Stimulated activated CD4-positive, alpha-beta T cell treated with anti-CD3 and anti-CD28 coated beads, Interleukin-1b, Interleukin-23, amount 100 ng/mL, for 48 hours (primary cell): ENCODE measurements at regions not wholly inside any gene's neighbourhood (a gene's known extent, or its start where the extent isn't known, plus 50 kb on each side); places are given as distances from the start of the nearest gene placed in this dataset.

Experiments
- DNase-seq: peaks from one replicate; pipeline ENCODE4 v3.0.0-alpha.2; 2020

DNA sequence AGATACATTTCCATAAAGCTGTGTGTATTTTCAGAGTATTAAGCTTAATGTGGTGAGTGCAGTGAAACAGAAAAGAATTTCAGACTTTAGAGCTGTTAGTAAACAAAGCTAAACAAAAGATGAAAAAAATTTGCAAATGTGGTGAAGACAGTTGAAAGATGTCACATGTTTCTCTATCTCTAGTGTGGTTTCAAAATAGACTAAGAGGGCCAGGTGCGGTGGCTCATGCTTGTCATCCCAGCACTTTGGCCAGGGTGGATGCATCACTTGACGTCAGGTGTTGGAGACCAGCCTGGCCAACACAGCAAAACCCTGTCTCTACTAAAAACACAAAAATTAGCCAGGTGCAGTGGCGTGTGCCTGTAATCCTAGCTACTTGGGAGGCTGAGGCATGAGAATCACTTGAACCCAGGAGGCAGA, 466.0 kb upstream of the NR2F2 start:
- DNase-seq, result no peak

DNA sequence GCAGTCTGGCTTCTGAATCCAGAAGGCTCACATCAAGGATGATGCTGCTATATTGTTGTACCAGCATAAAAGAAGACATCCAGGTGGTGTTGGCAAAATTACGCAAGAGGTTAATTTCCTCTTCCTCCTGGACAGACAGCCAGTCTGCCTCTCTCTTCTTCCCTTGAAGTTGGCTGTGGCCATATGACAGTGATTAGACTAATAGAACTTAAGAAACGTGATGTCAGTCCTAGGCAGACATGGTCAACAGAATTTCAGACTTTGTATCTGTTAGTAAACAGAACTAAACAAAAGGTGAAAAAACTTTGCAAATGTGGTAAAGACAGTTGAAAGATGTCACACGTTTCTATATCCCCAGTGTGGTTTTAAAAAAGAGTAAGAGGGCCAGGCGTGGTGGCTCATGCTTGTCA, 465.2 kb upstream of the NR2F2 start:
- DNase-seq, result no peak

DNA sequence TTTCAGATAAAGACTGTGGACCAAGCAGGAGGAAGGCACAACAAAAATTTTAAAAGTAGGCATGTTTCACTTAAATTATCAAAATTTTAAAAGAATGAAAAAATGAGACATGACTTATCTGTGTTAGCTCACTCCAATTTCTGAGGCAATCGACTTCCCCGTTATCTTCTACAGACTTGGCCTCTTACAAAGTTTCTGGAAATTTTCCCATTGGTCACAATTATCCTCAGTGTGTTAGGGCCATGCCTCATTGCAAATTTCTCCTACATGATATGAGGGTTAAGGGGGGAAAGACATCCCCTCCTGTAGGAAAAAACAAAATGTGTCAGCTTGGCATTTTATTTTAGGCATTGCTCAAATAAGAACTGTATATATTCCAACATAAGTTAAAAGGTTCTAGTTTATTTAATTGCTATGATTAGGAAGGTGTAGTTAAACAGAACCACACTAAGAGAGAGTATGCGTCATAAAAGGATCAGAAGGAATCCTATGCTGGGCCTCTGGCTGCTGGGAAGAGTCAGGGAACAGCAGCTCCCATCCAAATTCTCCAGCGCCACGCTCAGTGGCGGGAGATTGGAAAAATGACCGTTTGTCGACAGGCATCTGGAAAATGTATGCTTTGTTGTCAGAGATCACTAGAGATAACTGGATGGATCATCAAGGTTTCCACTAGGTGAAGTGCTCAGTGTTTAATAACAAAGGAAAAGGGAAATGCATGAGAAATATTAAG, 463.6 kb upstream of the NR2F2 start:
- DNase-seq, result no peak

DNA sequence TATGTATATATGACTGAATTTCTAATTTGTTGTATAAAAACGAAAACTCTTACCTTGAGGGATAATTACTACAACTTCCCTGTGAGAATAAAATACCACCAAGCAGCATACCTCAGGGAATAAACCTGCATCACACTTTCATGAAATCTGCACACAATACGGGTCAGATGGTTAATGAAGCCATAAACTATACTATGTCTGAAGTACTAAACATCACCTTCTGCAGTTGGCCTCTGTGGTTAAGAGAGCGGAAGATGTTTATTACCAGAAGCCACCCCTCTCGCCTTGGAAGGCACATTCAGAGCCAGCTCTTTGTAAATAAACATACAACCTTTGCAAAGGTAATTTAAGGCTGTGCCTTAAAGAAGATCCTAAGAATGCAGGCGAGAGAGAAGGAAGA, 462.1 kb upstream of the NR2F2 start:
- no peak for DNase-seq

DNA sequence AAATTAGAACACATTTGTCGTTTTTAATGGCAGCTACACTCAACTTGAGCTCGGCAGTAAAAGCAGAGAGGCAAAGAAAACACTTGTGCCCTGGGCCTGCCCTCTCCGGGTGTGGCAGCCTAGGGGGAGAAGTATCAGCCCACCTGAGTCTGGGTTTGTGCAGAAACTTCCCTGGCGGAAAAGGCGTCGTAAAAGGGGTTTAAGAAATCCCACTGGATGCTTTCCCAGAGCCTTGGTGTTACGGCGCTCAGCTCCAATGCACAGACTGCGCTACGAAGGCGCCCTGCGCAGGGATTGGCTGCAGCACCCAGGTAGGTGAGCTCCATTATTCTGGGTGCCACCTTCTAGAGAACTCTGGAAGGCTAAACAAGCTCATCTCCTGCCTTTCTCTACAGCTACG, 461.5 kb upstream of the NR2F2 start:
- no peak for DNase-seq

DNA sequence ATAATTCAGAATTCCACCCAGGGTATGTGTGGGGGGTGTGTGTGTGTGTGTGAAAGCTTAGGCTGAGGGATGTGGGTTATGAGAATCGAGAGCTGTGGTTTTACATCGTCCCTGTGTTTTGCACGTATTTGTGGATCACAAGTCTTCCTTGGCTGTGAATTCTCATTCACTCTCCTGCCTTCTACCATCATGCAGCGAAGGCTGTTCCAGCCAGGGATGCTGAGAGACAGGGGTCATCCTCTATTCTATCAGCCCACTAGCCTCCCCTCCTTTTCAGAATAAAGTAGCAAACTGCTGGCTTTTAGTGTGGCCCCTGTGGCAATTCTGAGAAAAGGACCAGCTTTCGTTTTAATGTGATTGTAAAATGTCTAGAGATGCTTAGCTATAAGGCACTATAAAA, 460.6 kb upstream of the NR2F2 start:
- DNase-seq, result no peak

DNA sequence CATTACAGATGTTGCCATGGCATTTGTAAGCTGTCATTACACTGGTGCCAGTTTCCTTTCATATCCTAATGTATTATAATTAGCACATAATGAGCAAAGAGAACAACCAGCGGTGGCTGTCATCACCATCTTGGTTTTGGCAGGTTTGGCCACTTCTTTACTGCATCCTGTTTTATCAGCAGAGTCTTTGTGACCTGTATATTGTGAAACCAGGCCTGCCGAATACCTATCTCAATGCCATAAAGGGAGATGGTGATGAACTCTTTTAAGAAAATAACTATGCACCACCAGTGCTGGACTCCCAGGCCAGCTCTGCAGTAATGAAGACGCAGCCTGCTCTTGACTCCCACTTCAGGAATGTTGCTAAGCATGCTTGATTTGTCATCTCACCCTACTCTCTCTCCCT, 458.1 kb upstream of the NR2F2 start:
- DNase-seq, result no peak

DNA sequence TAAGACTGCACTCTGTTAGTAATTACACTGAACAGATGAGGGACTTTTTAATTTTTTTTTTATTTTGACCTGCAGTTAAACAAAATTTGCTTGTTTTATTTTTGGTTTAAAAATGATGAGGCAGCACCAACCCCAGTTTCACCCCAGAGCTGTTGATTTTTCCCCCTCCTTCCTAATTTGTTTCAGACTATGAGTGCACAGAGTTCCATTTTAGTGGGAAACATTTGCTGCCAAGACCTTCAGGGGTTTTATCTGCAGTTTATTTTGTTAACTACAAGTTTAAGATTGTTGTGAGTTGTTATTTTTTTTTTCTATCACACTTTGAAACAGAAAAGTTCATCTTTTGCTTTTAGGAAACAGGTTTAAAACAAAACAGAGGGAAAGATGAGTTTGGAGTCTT, 455.9 kb upstream of the NR2F2 start:
- DNase-seq, result no peak

DNA sequence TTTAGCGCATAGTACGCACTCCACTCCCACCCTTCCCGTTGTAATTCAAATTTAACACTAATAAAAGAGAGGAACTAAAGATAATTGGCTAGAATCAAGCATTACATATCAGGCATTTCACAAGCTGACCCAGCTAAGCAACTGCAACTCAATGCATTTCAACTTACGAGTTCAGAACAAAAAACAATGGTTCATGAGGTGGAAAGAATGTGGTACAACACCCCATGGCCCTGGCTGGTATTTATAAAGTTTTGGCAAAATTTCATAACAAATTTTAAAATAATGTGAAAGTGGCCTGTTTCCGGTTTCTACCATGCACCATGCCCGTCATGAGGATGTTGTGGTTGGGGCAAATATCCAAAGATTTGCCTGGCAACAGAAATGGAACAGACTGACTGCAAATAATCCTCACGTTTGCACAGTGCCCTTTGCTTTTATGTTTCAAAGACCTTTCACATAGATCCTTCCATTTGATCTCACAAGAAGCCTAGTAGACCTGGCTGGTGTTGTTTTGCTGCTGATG, 455.3 kb upstream of the NR2F2 start:
- DNase-seq, result no peak

DNA sequence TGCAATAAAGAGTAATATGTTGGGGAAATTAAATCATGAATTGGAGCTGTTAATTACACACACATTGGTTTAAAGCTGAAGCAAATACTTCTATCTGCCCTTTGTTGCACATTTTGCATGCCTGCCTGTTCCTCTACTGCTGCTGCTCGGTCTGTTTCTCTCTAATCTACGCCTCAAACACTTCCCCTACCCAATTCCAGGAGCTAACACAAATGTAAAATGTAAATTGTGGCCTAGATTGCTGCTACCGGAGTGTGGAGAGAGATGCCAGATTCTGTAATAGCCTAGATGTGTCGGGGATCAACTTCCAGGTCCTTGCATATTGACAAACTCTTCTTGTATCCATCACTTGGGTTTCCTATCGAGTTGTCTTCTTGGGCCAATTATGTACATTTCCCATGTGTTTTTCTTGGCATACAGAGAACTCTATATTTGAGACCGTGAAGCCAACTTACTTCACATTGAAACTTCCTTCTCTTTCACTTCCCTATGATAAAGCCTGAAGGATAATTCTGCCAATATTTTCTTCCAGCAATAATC, 450.4 kb upstream of the NR2F2 start:
- no peak for DNase-seq

DNA sequence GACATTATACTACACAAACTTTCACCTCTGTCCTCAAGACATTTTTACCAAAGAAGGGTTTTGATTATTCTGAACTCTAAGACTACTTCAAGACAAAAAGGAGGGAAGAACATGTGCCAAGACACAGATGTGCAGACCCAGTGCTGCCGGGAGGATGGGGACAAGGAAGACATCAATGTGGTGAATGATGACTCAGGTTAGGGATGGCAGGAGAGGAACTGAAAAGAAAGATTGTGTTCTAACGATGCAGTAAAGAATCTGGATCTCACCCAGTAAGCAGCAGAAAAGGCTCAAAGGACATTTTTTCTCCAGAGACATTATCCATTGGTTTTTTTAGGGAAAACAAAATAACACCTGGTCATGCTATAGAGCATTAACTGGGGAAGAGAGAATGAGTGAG, 449.9 kb upstream of the NR2F2 start:
- no peak for DNase-seq

DNA sequence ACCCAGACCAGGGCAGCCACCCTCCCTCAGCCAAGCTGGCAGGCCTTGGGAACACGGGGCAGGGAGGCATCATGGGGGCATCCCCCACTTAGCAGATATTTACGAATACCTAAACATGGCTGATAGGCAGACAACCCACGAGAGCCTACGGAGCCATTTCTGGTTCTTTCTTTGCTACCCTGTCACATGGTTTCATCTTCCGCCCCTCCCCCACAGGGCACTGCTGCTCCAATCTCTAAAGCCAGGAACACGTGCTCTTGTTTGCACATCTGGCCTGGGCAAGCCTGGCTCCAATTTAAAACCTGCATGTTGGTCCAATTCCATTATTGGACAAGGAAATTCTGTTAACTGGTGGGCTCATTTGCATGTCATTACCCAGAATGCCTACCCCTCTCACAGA, 447.4 kb upstream of the NR2F2 start:
- no peak for DNase-seq

DNA sequence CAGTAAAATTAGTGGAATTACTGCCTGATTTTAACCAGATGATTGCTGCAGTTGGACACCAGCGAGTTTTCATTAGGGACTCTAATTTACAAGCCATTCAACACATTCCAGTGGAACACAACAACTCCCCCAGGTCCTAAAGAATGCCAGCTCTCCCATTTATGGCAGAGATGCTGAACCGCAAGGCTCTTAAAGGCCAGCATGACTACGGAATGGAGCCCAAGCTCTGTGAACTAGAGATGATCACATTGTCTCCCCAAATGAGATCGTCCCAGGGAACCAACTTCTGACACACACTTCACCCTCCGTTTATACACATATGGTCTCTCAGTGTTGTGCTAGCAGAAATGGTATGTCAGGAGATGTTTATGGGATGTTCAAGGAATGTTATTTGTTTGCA, 446.2 kb upstream of the NR2F2 start:
- DNase-seq, result no peak

DNA sequence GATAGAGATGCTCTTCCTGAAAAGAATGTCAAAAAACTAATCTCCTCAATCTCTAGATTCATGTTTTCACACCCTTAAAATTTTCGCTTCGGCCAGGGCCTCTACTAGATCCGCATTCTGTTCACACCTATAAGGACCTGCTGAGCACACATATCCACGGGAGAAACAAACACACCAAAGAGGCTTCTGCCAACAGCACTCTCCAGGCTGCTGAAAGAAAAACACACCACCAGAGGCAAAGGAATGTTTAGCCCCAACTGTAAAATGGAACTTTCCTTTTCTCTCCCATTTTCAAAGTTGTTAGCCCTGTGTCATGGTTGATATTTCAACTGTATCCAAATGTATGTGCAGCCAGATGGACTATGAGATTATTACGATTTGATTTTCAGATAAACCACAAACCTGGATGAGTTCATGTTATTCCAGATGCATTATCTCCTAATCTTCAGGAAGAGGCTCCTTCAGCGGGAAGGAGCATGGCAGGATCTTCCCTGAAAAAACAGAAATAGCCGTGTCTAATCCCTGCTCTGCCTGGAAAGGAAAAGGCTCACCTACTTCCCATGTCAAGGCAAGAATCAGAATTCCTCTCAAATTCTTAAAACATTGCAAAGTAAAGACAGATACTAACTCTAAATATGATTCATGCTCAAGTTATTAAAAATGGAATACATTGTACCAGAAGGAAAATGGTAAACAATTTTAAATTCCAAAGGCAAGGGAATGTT, 442.7 kb upstream of the NR2F2 start:
- no peak for DNase-seq

DNA sequence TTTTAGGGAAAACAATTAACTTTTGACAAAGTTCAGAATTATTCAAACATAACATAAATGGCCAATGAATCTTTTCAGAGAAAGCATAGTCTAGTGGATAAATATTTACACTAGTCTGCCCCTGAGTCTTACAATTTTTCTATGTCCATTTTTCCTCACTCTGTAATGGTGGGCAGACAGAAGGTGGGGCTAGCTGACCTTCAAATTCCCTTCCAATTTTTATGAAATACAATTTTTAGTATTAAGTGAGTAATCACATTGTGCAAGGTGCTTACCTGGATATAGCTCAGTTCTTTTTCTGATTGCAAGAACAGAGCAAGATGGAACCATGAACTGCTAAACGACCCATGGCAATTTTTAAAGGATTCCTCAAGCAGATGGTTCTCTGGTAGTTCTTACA, 441.7 kb upstream of the NR2F2 start:
- DNase-seq, result no peak

DNA sequence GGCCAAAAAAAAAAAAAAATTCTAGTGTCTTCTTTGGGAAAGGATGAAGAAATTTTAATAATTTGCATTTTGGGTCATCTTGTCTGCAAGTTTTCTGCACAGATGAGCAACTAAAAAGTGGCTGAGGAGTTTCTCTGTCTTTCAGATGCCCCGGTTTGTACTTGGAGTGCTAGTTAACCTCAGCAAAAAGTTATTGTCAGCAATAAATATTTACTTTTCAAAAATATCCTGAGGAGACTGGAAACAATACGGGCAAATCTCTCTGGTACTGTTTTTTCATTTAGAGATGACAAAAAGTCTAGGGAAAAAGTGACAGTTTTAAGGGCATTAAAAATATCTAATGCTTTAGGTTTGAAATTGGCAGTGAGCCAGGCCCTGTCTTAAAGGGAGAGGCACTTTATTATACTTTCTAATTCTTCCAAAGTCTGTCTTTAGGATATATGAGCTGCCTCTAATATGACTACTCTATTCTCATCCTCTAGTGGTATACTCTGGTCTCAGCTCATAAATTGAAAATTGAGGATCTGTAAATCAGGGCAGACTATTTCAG, 436.0 kb upstream of the NR2F2 start:
- no peak for DNase-seq

DNA sequence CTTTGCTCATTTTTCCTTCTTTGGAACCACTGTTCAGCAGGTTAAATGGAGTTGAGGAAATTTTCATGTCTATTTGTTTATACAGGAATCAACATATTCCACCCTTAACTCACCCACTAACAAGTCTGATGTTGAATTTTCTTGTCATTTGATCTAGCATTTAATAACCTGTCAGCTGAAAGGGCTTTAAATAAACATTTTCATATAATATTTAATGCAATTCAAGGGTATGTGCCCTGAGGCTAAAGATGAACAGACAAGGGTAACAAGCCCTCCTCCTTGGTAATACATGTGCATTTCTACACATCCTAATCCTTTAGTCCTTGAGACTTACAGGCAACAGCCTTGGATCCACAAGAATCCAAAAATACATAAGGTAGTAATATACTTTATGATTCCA, 435.0 kb upstream of the NR2F2 start:
- no peak for DNase-seq

DNA sequence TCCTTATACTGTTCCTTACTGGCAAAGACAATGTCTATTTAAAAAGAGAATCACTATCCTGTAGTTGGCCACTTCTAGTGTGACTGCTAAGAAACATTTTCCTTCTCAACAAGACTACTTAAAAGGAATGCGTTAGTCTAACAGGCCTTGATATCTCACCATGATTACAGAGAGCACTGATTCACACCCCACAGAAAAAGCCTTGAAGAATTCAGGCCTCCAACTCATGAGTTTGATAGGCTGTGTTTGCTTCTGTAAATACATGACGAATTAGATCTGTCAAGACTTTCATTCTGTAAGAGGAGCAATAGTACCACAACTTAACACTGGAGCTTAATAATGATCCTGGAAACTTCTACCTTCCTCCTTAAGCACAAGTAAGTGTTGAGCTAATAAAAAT, 432.8 kb upstream of the NR2F2 start:
- DNase-seq, result no peak

DNA sequence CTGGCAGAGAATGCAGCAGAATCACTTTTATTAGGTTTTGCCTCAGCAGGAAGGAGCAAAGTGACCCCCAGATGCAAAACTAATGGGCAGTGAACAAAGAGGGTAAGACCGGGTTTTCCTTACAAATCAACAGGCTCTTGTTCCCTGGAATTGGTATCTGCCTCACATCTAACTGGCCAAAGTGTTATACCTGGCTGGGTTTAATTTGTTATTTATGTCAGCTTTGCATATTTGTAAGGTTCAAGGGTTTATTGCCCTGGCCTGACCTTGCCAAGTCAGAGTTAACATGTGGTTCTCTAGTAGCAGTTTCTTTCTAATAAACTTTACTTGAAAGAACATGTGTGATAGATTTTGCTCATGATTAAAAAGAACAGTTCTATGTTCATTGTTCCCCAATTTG, 431.7 kb upstream of the NR2F2 start:
- no peak for DNase-seq

DNA sequence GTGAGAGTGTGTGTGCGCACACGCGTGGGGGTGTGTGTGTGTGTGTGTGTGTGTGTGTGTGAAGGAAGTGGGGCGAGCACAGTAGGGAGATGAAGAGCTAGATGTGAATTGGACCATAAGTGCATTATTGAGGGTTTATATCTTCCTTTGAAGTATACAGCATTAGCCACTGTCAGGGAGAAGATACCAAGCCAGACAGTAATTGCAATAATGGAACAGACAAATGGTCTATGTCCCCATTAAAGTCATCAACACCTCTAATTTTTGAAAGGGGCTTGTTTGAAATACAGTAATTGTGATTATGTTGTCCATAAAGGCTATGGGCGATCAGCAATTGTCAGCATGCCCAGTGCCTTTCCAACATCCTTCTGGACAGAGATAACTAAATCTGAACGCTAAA, 429.2 kb upstream of the NR2F2 start:
- DNase-seq, result no peak

DNA sequence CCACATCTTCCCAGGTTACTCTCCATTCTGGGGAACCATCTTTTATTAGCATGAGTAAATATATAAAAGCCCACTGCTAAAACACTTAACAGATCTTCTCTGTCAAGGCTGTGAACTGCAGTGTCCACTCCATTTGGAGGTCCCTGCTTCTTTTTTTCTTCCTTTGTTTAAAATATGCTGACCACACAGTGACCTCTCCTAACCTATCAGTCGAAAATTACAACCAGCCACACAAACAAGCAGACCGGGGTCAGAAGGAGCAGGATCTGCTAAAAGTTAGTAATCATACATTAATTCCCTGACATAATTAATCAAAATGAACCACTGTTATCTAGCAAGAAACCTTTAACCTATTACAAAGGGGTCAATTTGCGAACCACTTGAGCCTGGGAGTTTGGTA, 427.9 kb upstream of the NR2F2 start:
- DNase-seq, result no peak

DNA sequence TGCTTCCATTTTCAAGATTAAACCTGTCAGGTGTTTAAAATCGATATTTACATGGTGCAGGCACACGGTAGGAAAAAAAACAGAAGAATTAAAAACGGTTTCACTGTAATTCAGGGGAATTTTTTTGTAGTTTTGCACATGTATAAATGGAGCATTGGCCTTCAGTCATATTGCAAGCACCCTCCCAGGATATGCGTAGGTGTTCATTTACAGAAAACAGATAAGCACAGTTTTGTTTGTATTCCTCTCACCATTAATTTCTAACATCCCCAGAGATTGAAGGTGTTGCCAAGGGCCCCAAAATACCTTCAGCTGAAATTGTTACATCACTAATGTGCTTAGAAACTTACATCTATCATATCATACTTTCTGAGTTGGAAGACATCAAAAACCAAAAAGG, 427.1 kb upstream of the NR2F2 start:
- no peak for DNase-seq

DNA sequence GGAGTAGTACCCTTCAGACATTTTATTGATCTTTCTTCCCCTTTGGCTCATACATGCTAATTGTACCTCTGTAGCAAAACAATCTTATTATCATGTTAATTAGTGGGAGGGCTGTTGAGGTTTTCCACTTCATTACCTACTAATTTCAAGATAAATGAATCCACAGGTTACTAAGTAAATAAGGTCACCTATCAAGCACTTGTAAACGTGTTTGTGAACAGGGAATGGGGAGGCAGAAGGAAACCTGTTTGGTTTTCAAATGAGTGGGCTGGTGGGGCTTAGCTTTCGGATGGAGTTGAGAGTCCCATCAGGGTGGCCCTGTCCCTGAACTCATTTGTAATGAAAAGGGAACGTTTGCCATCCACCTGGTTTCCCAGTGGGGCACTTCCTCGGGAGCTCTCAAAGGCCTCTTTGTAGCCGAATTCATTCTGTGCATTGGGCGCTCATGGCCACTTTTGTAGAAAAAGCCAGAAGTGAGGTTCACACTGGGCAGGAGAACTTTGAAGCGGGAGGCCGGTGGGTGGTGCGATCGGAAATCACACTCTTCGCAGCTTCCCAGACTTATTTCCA, 419.8 kb upstream of the NR2F2 start:
- DNase-seq, result no peak
